A549 (cell line): ENCODE measurements at regions not wholly inside any gene's neighbourhood (a gene's known extent, or its start where the extent isn't known, plus 50 kb on each side); places are given as distances from the start of the nearest gene placed in this dataset.
"Not testable (repeated sequence)": the region's sequence is repeated elsewhere in the genome, so short reads cannot be mapped to it uniquely, and the experiment has no call there.

Source experiments
- ATAC-seq, 2 experiments: fragments of 200-7000 bp in 1 of 2; fragments of >200 bp in 1 of 2; cut with Nextera tagmentation in 1 of 2; cut with Tn5 transposase in 1 of 2; 3 replicates each; pipeline versions ENCODE4 v1.8.0 to v1.9.1; 2018 to 2020; ENCODE audit warnings: mild to moderate bottlenecking in 1 of 2, moderate library complexity in 1 of 2
- CTCF ChIA-PET: fragments of 300-600 bp; sonication (Branson Sonifier 250); formaldehyde crosslinking; extraction: SDS; loops from one replicate; lab custom pipeline; 2021; ENCODE audit warnings: antibody characterized with exemption, inconsistent platforms; lab: Yijun Ruan, JAX
- POLR2A ChIA-PET: fragments of 350-600 bp; formaldehyde crosslinking; extraction: SDS; loops from one replicate; lab custom pipeline; 2021; ENCODE audit warnings: antibody characterized with exemption, inconsistent platforms; lab: Yijun Ruan, JAX
- DNase-seq, 2 experiments: peaks; one replicate each; pipeline versions ENCODE4 v3.0.0 to v3.0.0-alpha.2; 2011 to 2016; ENCODE audit warnings: low read depth in 1 of 2, low spot score in 1 of 2
- FAIRE-seq: peaks from 2 replicates; lab custom pipeline; 2011; peaks lifted over from hg19 to GRCh38; lab: Jason Lieb, UNC
- H3K27ac ChIP-seq, 2 experiments: fragments of >200 bp; sonication (Bioruptor Twin); formaldehyde crosslinking; 3 replicates each; pipeline ENCODE4 v1.5.1; 2016 to 2017
- H3K4me1 ChIP-seq: fragments of >200 bp; sonication (Bioruptor Twin); formaldehyde crosslinking; 3 replicates; pipeline ENCODE4 v1.6.1; 2016
- H3K4me2 ChIP-seq: fragments of >200 bp; sonication (Bioruptor Twin); formaldehyde crosslinking; 3 replicates; pipeline ENCODE4 v1.6.1; 2016
- H3K4me3 ChIP-seq: fragments of >200 bp; sonication (Bioruptor Twin); formaldehyde crosslinking; 3 replicates; pipeline ENCODE4 v1.5.1; 2016
- H3K9me3 ChIP-seq: fragments of >200 bp; sonication (Bioruptor Twin); formaldehyde crosslinking; 3 replicates; pipeline ENCODE4 v1.6.1; 2016
- ATOH8 ChIP-seq: fragments of 250-450 bp; sonication (Bioruptor Pico); IDR thresholded peaks from 2 replicates; pipeline ENCODE4 v1.5.0; 2020; ENCODE audit warnings: low read depth, mild to moderate bottlenecking, moderate library complexity
- BCL3 ChIP-seq: fragments of >200 bp; sonication (Bioruptor Twin); formaldehyde crosslinking; IDR thresholded peaks from 3 replicates; pipeline ENCODE4 v1.6.1; 2016
- CBX2 ChIP-seq: fragments of 200-600 bp; sonication (generic); IDR thresholded peaks from 2 replicates; pipeline ENCODE4 v1.6.1; 2016; ENCODE audit warnings: low read depth, mild to moderate bottlenecking, borderline replicate concordance
- CEBPB ChIP-seq, 2 experiments: fragments of >200 bp in 1 of 2; sonication (Bioruptor Twin) in 1 of 2; formaldehyde crosslinking in 1 of 2; IDR thresholded peaks; 2 replicates each; pipeline ENCODE4 v1.6.1; 2012 to 2016
- ELK1 ChIP-seq: fragments of 150-350 bp; IDR thresholded peaks from 2 replicates; pipeline ENCODE4 v1.6.1; 2014; ENCODE audit warnings: low read depth, mild to moderate bottlenecking, low read length
- ESRRA ChIP-seq: fragments of 150-350 bp; IDR thresholded peaks from 2 replicates; pipeline ENCODE4 v1.6.1; 2014; ENCODE audit warnings: mild to moderate bottlenecking, low read length, borderline replicate concordance
- FOSL2 ChIP-seq, 2 experiments: fragments of 450-650 bp in 1 of 2; fragments of >200 bp in 1 of 2; sonication (Bioruptor Twin) in 1 of 2; formaldehyde crosslinking; IDR thresholded peaks; 2 replicates each; pipeline versions ENCODE4 v1.5.0 to v1.6.1; 2016 to 2020; ENCODE audit warnings: mild to moderate bottlenecking in 1 of 2, moderate library complexity in 1 of 2
- FOXS1 ChIP-seq: fragments of 250-450 bp; sonication (Bioruptor Pico); IDR thresholded peaks from 2 replicates; pipeline ENCODE4 v1.5.0; 2020; ENCODE audit warnings: mild to moderate bottlenecking, moderate library complexity
- MAFK ChIP-seq: fragments of 450-650 bp; IDR thresholded peaks from 2 replicates; pipeline ENCODE4 v1.6.1; 2014; ENCODE audit not compliant: partially characterized antibody
- MAX ChIP-seq: IDR thresholded peaks from 2 replicates; pipeline ENCODE4 v1.6.1; 2012
- NFE2L2 ChIP-seq: fragments of 150-350 bp; conservative IDR thresholded peaks from 2 replicates; pipeline ENCODE4 v1.6.1; 2014; ENCODE audit warnings: low read length
- POLR2AphosphoS2 ChIP-seq: conservative IDR thresholded peaks from 2 replicates; pipeline ENCODE4 v1.6.1; 2012; ENCODE audit warnings: low read length, improper control_type of control experiment, inconsistent platforms
- TP53 ChIP-seq: fragments of 250-450 bp; sonication (Bioruptor Pico); IDR thresholded peaks from 2 replicates; pipeline ENCODE4 v1.5.0; 2021; ENCODE audit warnings: mild to moderate bottlenecking, moderate library complexity
- USF2 ChIP-seq: fragments of 450-650 bp; IDR thresholded peaks from 2 replicates; pipeline ENCODE4 v1.6.1; 2014; ENCODE audit warnings: antibody characterized with exemption
- ZFP36 ChIP-seq: fragments of 450-650 bp; IDR thresholded peaks from 2 replicates; pipeline ENCODE4 v1.6.1; 2014; ENCODE audit warnings: borderline replicate concordance; ENCODE audit not compliant: partially characterized antibody
- WGBS: methylation state at CpG from one replicate; pipeline ENCODE4 v1.1.6; 2017; ENCODE audit errors: missing lambda C conversion rate; 5-methylcytosine and 5-hydroxymethylcytosine counted together

- TF ChIP-seq MAX, result no peak
- no peak for TF ChIP-seq ATOH8 (CRISPR knock-in tag)
- no peak for TF ChIP-seq BCL3
These were observed 582.9 kb upstream of the RBFOX1 start (continued) for GRCh38 chr16:6749698-6750097.

- ATAC-seq, CTCF ChIA-PET, POLR2A ChIA-PET: not testable (repeated sequence)
These were observed 596.3 kb upstream of the RBFOX1 start for GRCh38 chr16:6736302-6736701.

GRCh38 chr16:6735631-6736030 is 597.0 kb upstream of the RBFOX1 start:
- POLR2A ChIA-PET, result no interaction called here
- Histone ChIP-seq H3K4me3 (no peak overlapping the region), H3K27ac (no peak overlapping the region), H3K9me3 (no peaks in the 10 kb centered on the region), H3K4me1 (no peaks in the 10 kb centered on the region), H3K4me2 (no peak overlapping the region)
- 0% methylated on average over 3 of the region's 3 CpGs for WGBS
- no peak for ATAC-seq
- FAIRE-seq, result no peak
- CTCF ChIA-PET, result no interaction called here
- TF ChIP-seq CEBPB (IDR thresholded peaks at IDR 0.05) (no peak), ZFP36 (no peak), FOSL2 (IDR thresholded peaks at IDR 0.05) (no peak), FOSL2 (CRISPR knock-in tag; IDR thresholded peaks at IDR 0.05) (no peak), USF2 (no peak), ESRRA (no peak)
- TF ChIP-seq, all 56 proteins: peak for 0
- no peak for DNase-seq

More at GRCh38 chr16:6736302-6736701, 596.3 kb upstream of the RBFOX1 start:
- 0% methylated on average over 2 of the region's 2 CpGs for WGBS
- not testable (repeated sequence) for DNase-seq, H3K4me3 ChIP-seq, H3K9me3 ChIP-seq, H3K27ac ChIP-seq, H3K4me2 ChIP-seq, H3K4me1 ChIP-seq, FAIRE-seq

- Histone ChIP-seq H3K4me3 (no peak overlapping the region), H3K4me2 (no peak overlapping the region), H3K9me3 (no peaks in the 10 kb centered on the region), H3K4me1 (no peaks in the 10 kb centered on the region), H3K27ac (no peak overlapping the region)
- FAIRE-seq (no peak), DNase-seq (no peak), ATAC-seq (no peak)
- POLR2A ChIA-PET, result no interaction called here
- WGBS, result 6% methylated on average over 4 of the region's 4 CpGs
- TF ChIP-seq NFE2L2 (no peak), ATOH8 (CRISPR knock-in tag) (no peak), POLR2AphosphoS2 (no peak), CBX2 (no peak), TP53 (CRISPR knock-in tag) (no peak), MAFK (no peak), ELK1 (no peak), FOXS1 (CRISPR knock-in tag) (no peak), BCL3 (no peak)
- CTCF ChIA-PET, result no interaction called here
These were observed 600.5 kb upstream of the RBFOX1 start for GRCh38 chr16:6732166-6732565.
